Thyroid gland (tissue), 4 donors: ENCODE measurements at regions not wholly inside any gene's neighbourhood (a gene's known extent, or its start where the extent isn't known, plus 50 kb on each side); places are given as distances from the start of the nearest gene placed in this dataset.
A peak's percentile ranks its signal among the peaks of the same experiment; 100 is the strongest.
"Not testable (repeated sequence)": the region's sequence is repeated elsewhere in the genome, so short reads cannot be mapped to it uniquely, and the experiment has no call there.

Experiments
- DNase-seq, 2 donors: peaks; one replicate each; pipeline ENCODE4 v3.0.0-alpha.2; 2019
- H3K27ac ChIP-seq, 3 donors: fragments of 200-600 bp; sonication (generic); 1 replicate in 2 of 3; 2 replicates in 1 of 3; pipeline ENCODE4 v1.5.1; 2016 to 2019; ENCODE audit warnings: mild to moderate bottlenecking in 1 of 3, moderate library complexity in 1 of 3
- H3K27me3 ChIP-seq: fragments of 200-600 bp; sonication (generic); one replicate; pipeline ENCODE4 v1.5.1; 2019
- H3K36me3 ChIP-seq, 2 donors: fragments of 200-600 bp; sonication (generic); one replicate each; pipeline ENCODE4 v1.5.1; 2016 to 2019
- H3K4me1 ChIP-seq, 2 donors: fragments of 200-600 bp; sonication (generic); one replicate each; pipeline ENCODE4 v1.5.1; 2017 to 2019
- H3K4me3 ChIP-seq, 3 donors: fragments of 200-600 bp; sonication (generic); replicated peaks in 1 of 3; 1 replicate in 2 of 3; 2 replicates in 1 of 3; pipeline ENCODE4 v1.5.1; 2016; ENCODE audit warnings: mild to moderate bottlenecking in 1 of 3
- H3K9me3 ChIP-seq: fragments of 200-600 bp; sonication (generic); one replicate; pipeline ENCODE4 v1.5.1; 2017
- POLR2A ChIP-seq, 2 donors: fragments of 450-650 bp; IDR thresholded peaks; one replicate each; pipeline ENCODE4 v1.6.1; 2017; ENCODE audit warnings: antibody characterized with exemption in 2 of 2, mild to moderate bottlenecking in 2 of 2, moderate library complexity in 1 of 2
- WGBS, 2 donors: methylation state at CpG; one replicate each; pipeline ENCODE4 v1.1.5; 2017; 5-methylcytosine and 5-hydroxymethylcytosine counted together
- intact Hi-C: fragments of 100-400 bp; cut with DNase I; formaldehyde crosslinking; loops from one replicate; pipeline ENCODE4 v1.15.1; 2023
- TF ChIP-seq, protein P1 (sequence below), 6 experiments: fragments of 200-600 bp in 3 of 6; fragments of 450-650 bp in 3 of 6; sonication (generic) in 3 of 6; IDR thresholded peaks; one replicate each; pipeline ENCODE4 v1.5.1; 2016 to 2019; ENCODE audit warnings: antibody characterized with exemption in 6 of 6, mild to moderate bottlenecking in 2 of 6, inconsistent platforms in 1 of 6, moderate library complexity in 1 of 6

DNA sequence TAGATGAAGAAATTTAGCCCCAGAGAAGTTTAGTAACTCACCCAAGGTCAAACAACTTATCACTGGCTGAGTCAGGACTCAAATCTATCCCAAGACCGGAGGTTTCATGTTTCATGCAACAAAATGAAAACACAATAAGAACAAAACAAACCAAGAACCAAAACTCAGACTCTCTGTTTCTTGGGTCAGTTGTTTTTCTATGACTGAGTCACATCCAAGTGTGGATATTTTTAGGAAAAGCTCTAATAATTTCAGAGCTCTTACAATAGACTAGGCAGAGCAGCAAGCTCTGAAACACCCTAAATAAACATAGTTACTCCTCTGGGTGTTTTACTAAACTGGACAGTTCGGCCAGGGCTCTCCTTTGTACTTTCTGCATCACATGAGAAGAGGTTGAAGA is 87.6 kb upstream of the PRB2 start:
- DNase-seq, result peak; percentile 28 to 34
- H3K9me3 ChIP-seq, result no peaks in the 10 kb centered on the region
- 24 to 27% methylated on average over 2 of the region's 2 CpGs for WGBS, 2 donors
- no peaks in the 10 kb centered on the region for H3K36me3 ChIP-seq
- peaks cover 0 to 7% of the 10 kb centered on the region in 2 donors for H3K4me1 ChIP-seq
- peak overlapping the region in 2 of 3 donors; percentile 20 to 26 for H3K27ac ChIP-seq
- no peaks in the 10 kb centered on the region for H3K27me3 ChIP-seq
- H3K4me3 ChIP-seq, result no peak overlapping the region
- TF ChIP-seq, protein P1, sequence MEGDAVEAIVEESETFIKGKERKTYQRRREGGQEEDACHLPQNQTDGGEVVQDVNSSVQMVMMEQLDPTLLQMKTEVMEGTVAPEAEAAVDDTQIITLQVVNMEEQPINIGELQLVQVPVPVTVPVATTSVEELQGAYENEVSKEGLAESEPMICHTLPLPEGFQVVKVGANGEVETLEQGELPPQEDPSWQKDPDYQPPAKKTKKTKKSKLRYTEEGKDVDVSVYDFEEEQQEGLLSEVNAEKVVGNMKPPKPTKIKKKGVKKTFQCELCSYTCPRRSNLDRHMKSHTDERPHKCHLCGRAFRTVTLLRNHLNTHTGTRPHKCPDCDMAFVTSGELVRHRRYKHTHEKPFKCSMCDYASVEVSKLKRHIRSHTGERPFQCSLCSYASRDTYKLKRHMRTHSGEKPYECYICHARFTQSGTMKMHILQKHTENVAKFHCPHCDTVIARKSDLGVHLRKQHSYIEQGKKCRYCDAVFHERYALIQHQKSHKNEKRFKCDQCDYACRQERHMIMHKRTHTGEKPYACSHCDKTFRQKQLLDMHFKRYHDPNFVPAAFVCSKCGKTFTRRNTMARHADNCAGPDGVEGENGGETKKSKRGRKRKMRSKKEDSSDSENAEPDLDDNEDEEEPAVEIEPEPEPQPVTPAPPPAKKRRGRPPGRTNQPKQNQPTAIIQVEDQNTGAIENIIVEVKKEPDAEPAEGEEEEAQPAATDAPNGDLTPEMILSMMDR (IDR thresholded peaks at IDR 0.05), result no peak
- no peak for TF ChIP-seq POLR2A (IDR thresholded peaks at IDR 0.05)
- intact Hi-C loops, result no loop called here

DNA sequence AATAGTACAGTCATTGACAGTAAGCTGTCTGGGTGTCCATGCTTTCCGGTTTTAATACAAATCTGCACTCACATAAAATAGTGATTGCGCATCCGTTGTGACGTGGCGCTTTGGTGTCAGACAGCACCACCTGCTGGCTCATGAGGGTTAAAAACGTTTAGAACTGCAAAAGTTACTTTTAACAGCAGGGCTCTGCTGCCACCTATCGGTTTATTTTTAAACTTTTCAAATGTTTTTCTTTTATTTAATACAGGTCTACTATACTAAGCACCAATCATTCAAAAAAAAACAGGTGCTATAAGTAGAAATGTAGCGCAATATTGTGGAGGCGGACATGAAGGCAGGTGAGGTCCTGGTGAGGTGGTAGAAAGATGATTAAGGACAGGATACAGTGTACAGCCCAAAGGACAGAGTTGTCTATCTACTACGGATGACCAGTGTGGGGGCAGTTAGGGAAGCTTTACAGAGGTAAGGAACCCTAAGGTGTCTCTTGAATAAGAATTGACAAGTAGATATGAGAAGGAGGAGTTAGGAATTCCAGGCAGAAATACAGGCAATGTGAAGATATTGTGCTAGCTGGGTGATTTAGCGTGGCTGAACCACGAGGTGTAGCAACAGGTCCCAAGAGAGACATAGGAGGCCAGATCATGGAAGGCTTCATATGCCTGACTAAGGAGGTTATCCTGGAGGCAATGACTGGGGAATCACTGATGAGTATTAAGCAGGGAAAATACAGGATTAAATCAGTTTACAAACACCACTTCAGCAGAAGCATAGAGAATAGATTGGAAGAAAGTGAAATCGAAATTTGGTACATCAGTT is 91.5 kb upstream of the PRB2 start:
- peak; percentile 68 to 82 for DNase-seq
- H3K36me3 ChIP-seq, result no peaks in the 10 kb centered on the region
- no peak overlapping the region for H3K27ac ChIP-seq
- WGBS, 2 donors, result 30 to 31% methylated on average over 13 of the region's 13 CpGs
- no peak for TF ChIP-seq POLR2A (IDR thresholded peaks at IDR 0.05)
- TF ChIP-seq, protein P1 (IDR thresholded peaks at IDR 0.05), result peak; percentile 87 to 95 (median 93)
- H3K27me3 ChIP-seq, result no peaks in the 10 kb centered on the region
- peaks cover 0 to 7% of the 10 kb centered on the region in 2 donors for H3K4me1 ChIP-seq
- H3K4me3 ChIP-seq, result no peak overlapping the region
- intact Hi-C loops, result loop anchor here (5.0 kb wide), 1 partner anchor 715 kb away; no protein-coding TSS in a partner anchor
- no peaks in the 10 kb centered on the region for H3K9me3 ChIP-seq

DNA sequence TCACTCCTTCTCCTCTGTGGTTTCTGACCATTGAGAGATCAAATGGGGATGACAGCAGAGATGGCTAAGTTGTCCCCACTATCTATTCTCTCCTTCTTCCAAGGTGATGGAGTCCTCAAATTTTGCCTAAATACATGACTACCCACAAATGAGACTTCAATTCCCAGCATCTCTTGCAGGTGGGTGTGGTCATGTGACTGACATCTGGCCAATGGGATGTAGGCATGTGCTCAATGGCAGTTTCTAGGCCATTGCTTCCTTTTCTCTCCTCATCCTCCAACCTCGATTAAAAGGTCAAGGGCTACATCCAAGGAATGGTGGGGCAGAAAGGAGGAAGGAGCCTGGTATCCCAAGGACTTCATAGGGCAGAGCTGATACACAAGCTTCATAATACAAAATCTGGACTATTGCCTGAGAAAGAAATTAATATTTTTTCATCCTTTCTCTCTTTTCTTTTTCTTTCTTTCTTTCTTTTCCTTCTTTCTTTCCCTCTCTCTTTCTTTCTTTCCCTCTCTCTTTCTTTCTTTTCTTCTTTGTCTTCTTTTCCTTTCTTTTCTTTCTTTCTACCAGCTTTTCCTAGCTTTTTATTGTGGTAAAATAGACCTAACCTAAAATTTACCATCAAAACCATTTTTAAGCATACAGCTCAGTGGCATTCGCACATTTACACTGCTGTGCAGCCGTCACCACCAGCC is 100.9 kb upstream of the PRB2 start:
- no peak for DNase-seq
- H3K27ac ChIP-seq, result no peak overlapping the region
- TF ChIP-seq, protein P1 (IDR thresholded peaks at IDR 0.05), result no peak
- no peak for TF ChIP-seq POLR2A (IDR thresholded peaks at IDR 0.05)
- H3K36me3 ChIP-seq, result no peaks in the 10 kb centered on the region
- no peak overlapping the region for H3K4me3 ChIP-seq
- H3K4me1 ChIP-seq, result peaks cover 3 to 6% of the 10 kb centered on the region in 2 donors
- WGBS, 2 donors, result 82 to 84% methylated on average over 3 of the region's 3 CpGs
- no peaks in the 10 kb centered on the region for H3K9me3 ChIP-seq
- intact Hi-C loops, result no loop called here
- H3K27me3 ChIP-seq, result no peaks in the 10 kb centered on the region

- TF ChIP-seq, protein P1 (IDR thresholded peaks at IDR 0.05), result no peak
- TF ChIP-seq POLR2A (IDR thresholded peaks at IDR 0.05), result no peak
- intact Hi-C loops, result no loop called here
- H3K4me3 ChIP-seq, result no peak overlapping the region
- H3K27me3 ChIP-seq, result no peaks in the 10 kb centered on the region
- peaks cover 3 to 6% of the 10 kb centered on the region in 2 donors for H3K4me1 ChIP-seq
- no peaks in the 10 kb centered on the region for H3K36me3 ChIP-seq
- WGBS, 2 donors, result 85 to 88% methylated on average over 7 of the region's 7 CpGs
- DNase-seq, result no peak
- H3K27ac ChIP-seq, result no peak overlapping the region
- no peaks in the 10 kb centered on the region for H3K9me3 ChIP-seq
Measured at GRCh38 chr12:11497438-11497837, 102.1 kb upstream of the PRB2 start.

DNA sequence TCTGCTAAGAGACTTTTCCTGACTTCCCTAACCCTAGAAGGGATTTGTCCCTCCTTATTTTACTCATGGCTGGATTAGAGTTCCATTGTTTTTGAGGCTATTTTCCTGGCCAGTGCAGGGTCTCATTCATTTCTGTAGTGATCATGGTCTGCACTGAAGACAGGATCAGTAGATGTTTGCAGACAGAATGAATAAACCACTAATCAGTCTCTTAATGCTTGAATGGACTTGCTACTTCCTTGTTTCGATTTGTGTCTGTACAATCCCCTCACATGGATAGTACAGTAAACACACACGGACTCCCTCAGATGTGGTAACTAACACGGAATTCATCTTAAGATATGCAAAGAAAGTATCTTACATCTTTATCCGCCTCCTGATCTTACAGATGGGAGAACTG is 102.6 kb upstream of the PRB2 start:
- Histone ChIP-seq H3K4me3 (no peak overlapping the region), H3K27me3 (no peaks in the 10 kb centered on the region), H3K9me3 (no peaks in the 10 kb centered on the region), H3K27ac (no peak overlapping the region), H3K36me3 (no peaks in the 10 kb centered on the region), H3K4me1 (peaks cover 3 to 6% of the 10 kb centered on the region in 2 donors)
- 70 to 80% methylated on average over 4 of the region's 4 CpGs for WGBS, 2 donors
- intact Hi-C loops, result no loop called here
- TF ChIP-seq POLR2A (IDR thresholded peaks at IDR 0.05), result no peak
- TF ChIP-seq, protein P1 (IDR thresholded peaks at IDR 0.05), result no peak
- no peak for DNase-seq

GRCh38 chr12:11498574-11498973 is 103.2 kb upstream of the PRB2 start:
- H3K4me1 ChIP-seq, H3K4me3 ChIP-seq, H3K27ac ChIP-seq, intact Hi-C loops, H3K9me3 ChIP-seq, DNase-seq, H3K36me3 ChIP-seq, H3K27me3 ChIP-seq: not testable (repeated sequence)
- 51 to 56% methylated on average over 3 of the region's 3 CpGs for WGBS, 2 donors
